CD4-positive, alpha-beta T cell treated with Interleukin-17A for 4 hours (primary cell): ENCODE measurements at regions not wholly inside any gene's neighbourhood (a gene's known extent, or its start where the extent isn't known, plus 50 kb on each side); places are given as distances from the start of the nearest gene placed in this dataset.
"Not testable (repeated sequence)": the region's sequence is repeated elsewhere in the genome, so short reads cannot be mapped to it uniquely, and the experiment has no call there.

Source experiments
- DNase-seq: peaks from one replicate; pipeline ENCODE4 v3.0.0-alpha.2; 2020; ENCODE audit warnings: mixed read lengths

GRCh38 chr16:6837722-6838121, 494.9 kb upstream of the RBFOX1 start:
- no peak for DNase-seq

GRCh38 chr16:6836766-6837165, 495.9 kb upstream of the RBFOX1 start:
- DNase-seq, result no peak

DNA sequence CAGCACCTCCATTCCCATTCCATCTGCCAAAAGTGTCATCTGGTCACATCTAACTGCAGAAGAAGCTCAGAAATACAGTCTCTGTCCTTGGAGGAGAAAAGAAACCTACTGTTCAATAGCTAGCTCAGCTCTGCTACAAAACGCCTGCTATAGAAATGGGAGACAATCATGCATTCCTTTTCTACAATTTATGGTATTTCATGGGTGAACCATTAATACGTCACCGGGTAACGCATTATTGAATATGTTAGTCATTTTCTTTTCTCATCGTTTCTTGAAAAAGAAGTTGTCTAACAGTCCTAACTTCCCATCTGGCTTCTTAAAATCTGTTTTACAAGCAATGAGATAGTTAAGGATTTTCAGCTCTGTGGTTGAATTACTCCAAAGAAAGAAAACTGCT, 496.7 kb upstream of the RBFOX1 start:
- DNase-seq, result no peak

DNA sequence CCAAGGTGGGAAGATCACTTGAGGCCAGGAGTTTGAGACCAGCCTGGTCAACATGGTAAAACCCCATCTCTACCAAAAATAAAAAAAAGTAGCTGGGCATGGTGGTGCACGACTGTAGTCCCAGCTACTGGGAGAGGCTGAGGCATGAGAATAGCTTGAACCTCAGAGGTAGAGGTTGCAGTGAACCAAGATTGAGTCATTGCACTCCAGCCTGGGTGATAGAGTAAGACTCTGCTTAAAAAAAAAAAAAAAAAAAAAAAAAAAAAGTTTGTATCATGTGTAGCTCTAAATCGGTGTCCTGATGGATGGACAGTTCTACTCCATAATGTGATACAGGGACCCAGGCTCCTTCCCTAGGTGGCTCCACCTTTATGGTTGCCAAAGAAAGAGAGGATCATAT, 497.1 kb upstream of the RBFOX1 start:
- no peak for DNase-seq

GRCh38 chr16:6828690-6829089, 504.0 kb upstream of the RBFOX1 start:
- no peak for DNase-seq

- DNase-seq, result no peak
Measured at GRCh38 chr16:6827931-6828330, 504.7 kb upstream of the RBFOX1 start.

GRCh38 chr16:6827267-6827666, 505.4 kb upstream of the RBFOX1 start:
- DNase-seq, result no peak

- DNase-seq, result no peak
Measured at GRCh38 chr16:6822041-6822440, 510.6 kb upstream of the RBFOX1 start.

GRCh38 chr16:6804461-6804860, 528.2 kb upstream of the RBFOX1 start:
- no peak for DNase-seq

DNA sequence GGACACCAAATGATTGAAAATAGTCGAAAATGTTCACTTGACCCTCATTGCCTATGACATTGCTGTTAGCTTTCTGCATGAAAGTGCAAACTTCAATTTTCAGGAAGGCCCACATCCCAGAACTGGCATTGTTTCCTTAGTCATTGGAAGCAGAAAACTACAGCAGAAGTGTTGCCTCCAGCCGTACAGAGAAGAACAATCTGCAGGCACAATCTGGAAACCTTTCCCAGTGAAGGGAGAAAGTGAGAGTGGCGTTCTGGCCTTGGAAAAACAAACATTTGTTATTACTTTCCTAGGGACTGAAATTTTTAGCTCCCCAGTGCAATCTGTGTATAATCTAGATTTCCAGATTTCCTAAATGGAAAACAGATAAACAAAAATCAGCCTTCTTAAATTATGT, 529.5 kb upstream of the RBFOX1 start:
- no peak for DNase-seq

GRCh38 chr16:6797223-6797622, 535.4 kb upstream of the RBFOX1 start:
- no peak for DNase-seq

DNA sequence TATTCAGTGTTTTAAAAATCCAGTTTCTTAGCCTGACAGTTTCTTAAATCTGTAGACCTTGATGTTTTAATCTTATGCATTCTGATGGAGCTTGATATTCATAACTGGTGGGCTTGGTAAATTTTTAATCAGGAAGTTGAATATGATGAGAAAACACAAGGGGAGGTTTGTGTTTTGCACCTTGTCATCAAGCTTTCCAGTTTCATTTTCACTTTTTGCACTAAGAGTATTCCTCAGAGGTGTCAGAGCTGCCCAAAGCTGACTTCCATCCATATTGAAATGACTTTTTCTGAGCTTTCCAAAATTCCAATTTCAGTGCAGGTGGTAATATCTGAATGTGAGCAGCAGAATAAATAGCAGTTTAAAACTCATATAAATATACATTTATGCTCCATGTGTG, 555.0 kb upstream of the RBFOX1 start:
- DNase-seq, result no peak

GRCh38 chr16:6775712-6776111, 556.9 kb upstream of the RBFOX1 start:
- no peak for DNase-seq

DNA sequence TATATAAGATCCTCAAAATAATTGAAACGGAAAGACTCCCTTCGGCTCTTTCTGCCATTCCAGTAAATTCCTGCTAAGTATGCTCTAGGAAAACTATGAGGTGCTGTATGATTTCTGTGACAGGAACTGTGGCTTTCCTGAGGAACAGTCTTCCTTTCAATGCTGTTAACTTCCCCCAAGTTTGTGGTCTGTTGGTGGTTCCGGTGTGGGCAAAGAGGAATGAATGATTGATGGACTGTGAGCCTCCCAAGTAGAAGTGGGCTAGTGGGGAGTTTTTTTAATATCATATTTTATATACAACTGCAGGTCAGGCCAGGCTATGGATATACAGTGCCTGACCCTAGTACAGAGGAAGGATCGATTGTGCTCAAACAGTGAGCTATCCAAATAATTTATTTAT, 560.7 kb upstream of the RBFOX1 start:
- DNase-seq, result no peak

DNA sequence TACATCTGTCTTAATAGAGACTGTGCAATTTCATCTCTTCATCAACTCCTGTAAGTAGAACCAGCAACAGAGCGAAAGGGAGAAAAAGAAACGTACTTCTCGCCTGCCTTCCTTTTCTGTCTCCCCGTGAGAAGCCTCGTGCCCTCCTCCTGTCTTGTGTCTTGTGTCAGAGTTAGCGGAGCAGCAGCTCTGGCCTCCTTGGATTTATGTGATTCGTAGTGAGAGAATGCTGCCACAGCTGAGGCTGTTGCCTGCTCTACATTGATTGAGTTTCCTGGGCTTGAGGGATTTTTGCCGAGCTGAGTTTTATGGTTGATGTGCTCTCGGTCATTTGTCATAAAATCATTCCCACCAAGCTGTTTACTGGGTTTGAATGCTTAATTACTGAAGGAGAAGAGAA, 579.1 kb upstream of the RBFOX1 start:
- no peak for DNase-seq

GRCh38 chr16:6751191-6751590, 581.5 kb upstream of the RBFOX1 start:
- DNase-seq, result no peak

- DNase-seq, result no peak
Measured at GRCh38 chr16:6749698-6750097, 582.9 kb upstream of the RBFOX1 start.

DNA sequence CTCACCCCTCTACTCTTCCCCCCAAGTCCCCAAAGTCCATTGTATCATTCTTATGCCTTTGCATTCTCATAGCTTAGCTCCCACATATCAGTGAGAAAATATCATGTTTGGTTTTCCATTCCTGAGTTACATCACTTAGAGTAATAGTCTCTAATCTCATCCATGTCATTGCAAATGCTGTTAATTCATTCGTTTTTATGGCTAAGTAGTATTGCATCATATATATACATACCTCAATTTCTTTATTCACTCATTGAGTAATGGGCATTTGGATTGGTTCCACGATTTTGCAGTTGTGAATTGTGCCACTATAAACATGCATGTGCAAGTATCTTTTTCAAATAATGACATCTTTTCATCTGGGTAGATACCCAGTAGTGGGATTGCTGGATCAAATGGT, 596.3 kb upstream of the RBFOX1 start:
- DNase-seq, result not testable (repeated sequence)

GRCh38 chr16:6735631-6736030, 597.0 kb upstream of the RBFOX1 start:
- DNase-seq, result no peak

DNA sequence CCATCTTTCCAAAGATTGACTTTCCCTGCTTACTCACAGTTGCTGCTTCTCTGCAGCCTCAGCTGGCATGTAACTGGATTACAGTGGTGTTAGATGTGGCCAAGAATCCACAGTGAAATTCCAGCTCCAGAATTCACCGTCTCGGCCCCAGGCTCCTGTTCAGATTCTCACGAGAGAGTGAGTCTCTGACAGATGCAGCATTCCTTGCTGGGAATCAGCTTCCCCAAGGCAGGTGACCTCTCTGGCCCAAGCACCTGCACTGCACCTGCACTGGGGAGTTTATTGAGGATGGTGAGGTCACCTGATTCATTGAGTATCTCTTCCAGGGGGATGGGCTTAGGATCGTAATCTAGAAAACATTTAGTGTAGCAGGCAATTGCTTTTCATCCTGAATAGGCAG, 600.5 kb upstream of the RBFOX1 start:
- no peak for DNase-seq

DNA sequence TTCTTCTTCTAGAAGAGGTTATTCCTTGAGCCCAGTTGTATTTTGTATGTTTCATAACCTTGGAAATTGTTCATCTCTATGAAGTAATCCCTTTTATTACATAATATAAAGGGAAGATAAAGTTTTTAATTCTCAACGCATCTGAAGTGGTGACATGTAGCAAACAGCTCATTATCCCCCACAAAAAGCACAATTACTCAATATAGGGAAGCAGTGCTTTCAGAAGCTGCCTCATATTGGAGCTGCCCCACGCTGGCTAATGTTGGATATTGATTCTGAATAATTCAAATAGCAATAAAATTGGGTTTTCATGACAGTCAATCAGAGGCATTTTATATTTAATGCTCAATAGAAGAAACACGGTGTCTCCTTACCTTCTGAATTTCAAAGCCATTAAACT, 604.3 kb upstream of the RBFOX1 start:
- no peak for DNase-seq

DNA sequence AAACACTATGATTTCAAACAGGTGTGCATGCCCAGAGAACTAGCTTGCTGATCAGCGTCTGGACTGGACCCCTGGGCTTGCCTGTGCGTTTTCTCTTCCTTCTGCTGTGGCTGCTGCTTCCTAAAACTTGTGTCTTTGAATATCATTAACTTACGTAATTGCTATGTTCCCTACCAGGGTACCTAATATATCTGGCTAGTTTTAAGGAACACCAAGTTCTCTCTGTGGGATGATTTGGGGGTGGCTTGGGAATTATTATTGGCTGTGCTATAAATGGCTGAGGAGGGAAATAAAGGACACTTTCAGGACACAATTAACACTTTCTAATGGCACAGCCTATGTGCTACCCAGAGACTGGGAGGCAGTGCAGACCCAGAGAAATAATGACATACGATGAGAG, 606.0 kb upstream of the RBFOX1 start:
- no peak for DNase-seq

DNA sequence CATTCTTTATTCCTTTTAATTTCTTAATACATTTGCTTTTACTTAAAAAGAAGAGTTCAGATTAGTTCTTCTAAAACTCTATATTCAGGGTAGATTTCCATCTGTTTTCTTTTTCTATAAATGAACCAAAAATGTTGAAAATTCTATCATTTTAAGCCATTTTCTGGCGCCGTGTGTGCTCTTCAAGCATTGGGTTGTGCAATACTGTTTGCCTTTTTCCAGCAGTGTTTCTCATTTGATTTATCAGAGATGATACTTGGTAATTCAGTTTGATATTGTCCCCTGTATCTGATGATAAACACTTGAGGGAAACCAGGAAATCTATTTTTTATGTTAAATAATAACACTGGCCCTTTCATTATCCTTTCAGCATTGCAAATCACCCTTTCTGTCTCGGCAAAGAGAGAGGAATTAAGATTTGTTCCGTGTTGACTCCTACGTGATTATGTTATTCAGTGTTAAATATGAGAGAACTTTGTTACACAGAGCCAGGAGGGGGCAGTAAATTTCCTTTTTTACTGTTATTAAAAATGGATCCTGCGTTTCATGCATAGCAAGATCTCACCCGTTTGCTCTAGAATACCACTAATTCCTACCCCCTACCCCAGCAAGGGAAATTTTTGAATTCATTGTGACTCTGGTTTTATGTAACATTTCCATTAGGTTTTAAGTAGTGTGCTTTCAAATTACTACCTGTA, 606.9 kb upstream of the RBFOX1 start:
- no peak for DNase-seq

DNA sequence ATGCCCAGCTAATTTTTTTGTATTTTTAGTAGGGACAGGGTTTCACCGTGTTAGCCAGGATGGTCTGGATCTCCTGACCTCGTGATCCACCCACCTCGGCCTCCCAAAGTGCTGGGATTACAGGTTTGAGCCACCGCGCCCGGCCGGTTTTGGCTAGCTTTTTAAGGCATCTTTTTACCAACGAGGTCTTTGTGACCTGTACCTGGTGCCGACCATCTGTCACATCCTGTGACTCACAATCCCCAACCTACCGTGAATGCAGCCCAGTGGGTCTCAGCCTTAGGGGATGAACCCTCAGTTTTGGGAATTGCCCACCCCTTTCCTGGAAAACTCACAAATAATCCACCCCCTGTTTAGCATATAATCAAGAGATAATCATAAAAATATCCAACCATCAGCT, 607.4 kb upstream of the RBFOX1 start:
- not testable (repeated sequence) for DNase-seq

- DNase-seq, result no peak
Measured at GRCh38 chr16:6722786-6723185, 609.9 kb upstream of the RBFOX1 start.

- no peak for DNase-seq
Measured at GRCh38 chr16:6714510-6714909, 618.1 kb upstream of the RBFOX1 start.
